Immature natural killer cell (primary cell): ENCODE measurements at regions not wholly inside any gene's neighbourhood (a gene's known extent, or its start where the extent isn't known, plus 50 kb on each side); places are given as distances from the start of the nearest gene placed in this dataset.

Experiments used
- DNase-seq, 3 donors: peaks; one replicate each; pipeline ENCODE4 v3.0.0; 2022; ENCODE audit warnings: mixed read lengths in 1 of 3
- H3K27ac Mint-ChIP-seq, 6 donors: one replicate each; pipeline ENCODE4 v1.8.0; 2020; ENCODE audit warnings: mixed read lengths in 6 of 6, mild to moderate bottlenecking in 5 of 6, inconsistent platforms in 4 of 6, moderate library complexity in 3 of 6
- H3K27me3 Mint-ChIP-seq, 3 donors: one replicate each; pipeline ENCODE4 v1.8.0; 2020 to 2021; ENCODE audit warnings: low read depth in 3 of 3, mild to moderate bottlenecking in 3 of 3, mixed read lengths in 3 of 3, moderate library complexity in 3 of 3, inconsistent platforms in 1 of 3
- H3K36me3 Mint-ChIP-seq, 3 donors: one replicate each; pipeline ENCODE4 v1.8.0; 2020; ENCODE audit warnings: mixed read lengths in 3 of 3, inconsistent platforms in 2 of 3, mild to moderate bottlenecking in 2 of 3
- H3K4me1 Mint-ChIP-seq, 2 donors: one replicate each; pipeline ENCODE4 v1.8.0; 2020; ENCODE audit warnings: inconsistent platforms in 2 of 2, mild to moderate bottlenecking in 2 of 2, mixed read lengths in 2 of 2, moderate library complexity in 1 of 2
- H3K4me3 Mint-ChIP-seq, 5 donors: one replicate each; pipeline ENCODE4 v1.8.0; 2020; ENCODE audit warnings: mild to moderate bottlenecking in 5 of 5, mixed read lengths in 5 of 5, inconsistent platforms in 3 of 5, moderate library complexity in 3 of 5
- H3K9me3 Mint-ChIP-seq, 6 donors: one replicate each; pipeline ENCODE4 v1.8.0; 2020; ENCODE audit warnings: mild to moderate bottlenecking in 6 of 6, mixed read lengths in 6 of 6, inconsistent platforms in 4 of 6, moderate library complexity in 3 of 6

- no peak overlapping the region for H3K27ac Mint-ChIP-seq
- H3K9me3 Mint-ChIP-seq, result peaks cover 0 to 14% (median 7%) of the 10 kb centered on the region in 6 donors
- no peaks in the 10 kb centered on the region for H3K36me3 Mint-ChIP-seq
- H3K27me3 Mint-ChIP-seq, result peaks cover 0 to 2% (median 0%) of the 10 kb centered on the region in 3 donors
- DNase-seq, result no peak
- no peaks in the 10 kb centered on the region for H3K4me1 Mint-ChIP-seq
- H3K4me3 Mint-ChIP-seq, result no peak overlapping the region
Measured at GRCh38 chr16:6861135-6861814, 471.4 kb upstream of the RBFOX1 start.

GRCh38 chr16:6857575-6857974, 475.1 kb upstream of the RBFOX1 start:
- peaks cover 0 to 4% (median 0%) of the 10 kb centered on the region in 3 donors for H3K27me3 Mint-ChIP-seq
- no peak overlapping the region for H3K4me3 Mint-ChIP-seq
- no peak overlapping the region for H3K27ac Mint-ChIP-seq
- no peaks in the 10 kb centered on the region for H3K4me1 Mint-ChIP-seq
- peaks cover 0 to 20% (median 8%) of the 10 kb centered on the region in 6 donors for H3K9me3 Mint-ChIP-seq
- no peak for DNase-seq
- no peaks in the 10 kb centered on the region for H3K36me3 Mint-ChIP-seq

GRCh38 chr16:6856578-6856977, 476.1 kb upstream of the RBFOX1 start:
- H3K27ac Mint-ChIP-seq, result no peak overlapping the region

GRCh38 chr16:6853565-6853964, 479.1 kb upstream of the RBFOX1 start:
- H3K36me3 Mint-ChIP-seq, result peaks cover 0 to 4% (median 0%) of the 10 kb centered on the region in 3 donors

More at GRCh38 chr16:6856578-6856977, 476.1 kb upstream of the RBFOX1 start:
- Mint-ChIP-seq H3K27me3 (peaks cover 0 to 2% (median 0%) of the 10 kb centered on the region in 3 donors), H3K36me3 (no peaks in the 10 kb centered on the region), H3K9me3 (peaks cover 0 to 24% (median 5%) of the 10 kb centered on the region in 6 donors), H3K4me3 (no peak overlapping the region), H3K4me1 (no peaks in the 10 kb centered on the region)
- DNase-seq, result no peak

GRCh38 chr16:6852643-6853225, 479.9 kb upstream of the RBFOX1 start:
- no peak overlapping the region for H3K27ac Mint-ChIP-seq
- DNase-seq, result no peak
- no peak overlapping the region for H3K4me3 Mint-ChIP-seq
- H3K36me3 Mint-ChIP-seq, result peaks cover 0 to 4% (median 0%) of the 10 kb centered on the region in 3 donors
- no peaks in the 10 kb centered on the region for H3K4me1 Mint-ChIP-seq
- peaks cover 0 to 6% (median 4%) of the 10 kb centered on the region in 3 donors for H3K27me3 Mint-ChIP-seq
- H3K9me3 Mint-ChIP-seq, result peaks cover 0 to 35% (median 7%) of the 10 kb centered on the region in 6 donors

More at GRCh38 chr16:6853565-6853964, 479.1 kb upstream of the RBFOX1 start:
- no peak overlapping the region for H3K4me3 Mint-ChIP-seq
- H3K27me3 Mint-ChIP-seq, result peaks cover 0 to 6% (median 3%) of the 10 kb centered on the region in 3 donors
- H3K27ac Mint-ChIP-seq, result no peak overlapping the region
- H3K9me3 Mint-ChIP-seq, result peaks cover 0 to 35% (median 7%) of the 10 kb centered on the region in 6 donors
- H3K4me1 Mint-ChIP-seq, result no peaks in the 10 kb centered on the region
- DNase-seq, result no peak

GRCh38 chr16:6846452-6846851, 486.2 kb upstream of the RBFOX1 start:
- no peak overlapping the region for H3K27ac Mint-ChIP-seq
- H3K36me3 Mint-ChIP-seq, result peaks cover 0 to 4% (median 0%) of the 10 kb centered on the region in 3 donors
- H3K4me1 Mint-ChIP-seq, result no peaks in the 10 kb centered on the region
- H3K4me3 Mint-ChIP-seq, result no peak overlapping the region
- peaks cover 0 to 39% (median 12%) of the 10 kb centered on the region in 6 donors for H3K9me3 Mint-ChIP-seq
- no peak for DNase-seq
- peaks cover 0 to 4% (median 4%) of the 10 kb centered on the region in 3 donors for H3K27me3 Mint-ChIP-seq

- H3K36me3 Mint-ChIP-seq, result no peaks in the 10 kb centered on the region
- peaks cover 0 to 2% (median 0%) of the 10 kb centered on the region in 3 donors for H3K27me3 Mint-ChIP-seq
- no peak overlapping the region for H3K4me3 Mint-ChIP-seq
- no peaks in the 10 kb centered on the region for H3K4me1 Mint-ChIP-seq
- H3K27ac Mint-ChIP-seq, result no peak overlapping the region
- H3K9me3 Mint-ChIP-seq, result peaks cover 0 to 45% (median 12%) of the 10 kb centered on the region in 6 donors
- no peak for DNase-seq
Measured at GRCh38 chr16:6841392-6841791, 491.3 kb upstream of the RBFOX1 start.

GRCh38 chr16:6837722-6838121, 494.9 kb upstream of the RBFOX1 start:
- H3K4me3 Mint-ChIP-seq, result no peak overlapping the region
- no peaks in the 10 kb centered on the region for H3K4me1 Mint-ChIP-seq
- no peak overlapping the region for H3K27ac Mint-ChIP-seq
- no peak for DNase-seq
- peaks cover 0 to 2% (median 0%) of the 10 kb centered on the region in 3 donors for H3K27me3 Mint-ChIP-seq
- H3K9me3 Mint-ChIP-seq, result peaks cover 0 to 35% (median 9%) of the 10 kb centered on the region in 6 donors
- H3K36me3 Mint-ChIP-seq, result no peaks in the 10 kb centered on the region

- no peak overlapping the region for H3K4me3 Mint-ChIP-seq
- peaks cover 0 to 35% (median 10%) of the 10 kb centered on the region in 6 donors for H3K9me3 Mint-ChIP-seq
- no peak for DNase-seq
- H3K27ac Mint-ChIP-seq, result no peak overlapping the region
- H3K4me1 Mint-ChIP-seq, result no peaks in the 10 kb centered on the region
- no peaks in the 10 kb centered on the region for H3K36me3 Mint-ChIP-seq
- H3K27me3 Mint-ChIP-seq, result peaks cover 0 to 2% (median 0%) of the 10 kb centered on the region in 3 donors
Measured at GRCh38 chr16:6836766-6837165, 495.9 kb upstream of the RBFOX1 start.

GRCh38 chr16:6835941-6836340, 496.7 kb upstream of the RBFOX1 start:
- no peak overlapping the region for H3K27ac Mint-ChIP-seq
- H3K27me3 Mint-ChIP-seq, result peaks cover 0 to 2% (median 0%) of the 10 kb centered on the region in 3 donors
- H3K9me3 Mint-ChIP-seq, result peaks cover 0 to 30% (median 8%) of the 10 kb centered on the region in 6 donors
- DNase-seq, result no peak
- no peaks in the 10 kb centered on the region for H3K4me1 Mint-ChIP-seq
- no peaks in the 10 kb centered on the region for H3K36me3 Mint-ChIP-seq
- no peak overlapping the region for H3K4me3 Mint-ChIP-seq

GRCh38 chr16:6835516-6835915, 497.1 kb upstream of the RBFOX1 start:
- H3K9me3 Mint-ChIP-seq, result peaks cover 0 to 30% (median 8%) of the 10 kb centered on the region in 6 donors
- DNase-seq, result no peak
- peaks cover 0 to 2% (median 0%) of the 10 kb centered on the region in 3 donors for H3K27me3 Mint-ChIP-seq
- H3K4me1 Mint-ChIP-seq, result no peaks in the 10 kb centered on the region
- no peaks in the 10 kb centered on the region for H3K36me3 Mint-ChIP-seq
- H3K27ac Mint-ChIP-seq, result no peak overlapping the region
- no peak overlapping the region for H3K4me3 Mint-ChIP-seq

GRCh38 chr16:6828690-6829089, 504.0 kb upstream of the RBFOX1 start:
- no peaks in the 10 kb centered on the region for H3K4me1 Mint-ChIP-seq
- H3K9me3 Mint-ChIP-seq, result peaks cover 0 to 27% (median 8%) of the 10 kb centered on the region in 6 donors
- DNase-seq, result no peak
- no peak overlapping the region for H3K27ac Mint-ChIP-seq
- no peaks in the 10 kb centered on the region for H3K36me3 Mint-ChIP-seq
- peaks cover 2 to 7% (median 2%) of the 10 kb centered on the region in 3 donors for H3K27me3 Mint-ChIP-seq
- no peak overlapping the region for H3K4me3 Mint-ChIP-seq

- H3K4me3 Mint-ChIP-seq, result no peak overlapping the region
Measured at GRCh38 chr16:6827931-6828330, 504.7 kb upstream of the RBFOX1 start.

GRCh38 chr16:6827267-6827666, 505.4 kb upstream of the RBFOX1 start:
- H3K9me3 Mint-ChIP-seq, result peaks cover 0 to 29% (median 5%) of the 10 kb centered on the region in 6 donors
- no peak overlapping the region for H3K4me3 Mint-ChIP-seq
- DNase-seq, result no peak
- no peaks in the 10 kb centered on the region for H3K36me3 Mint-ChIP-seq
- no peaks in the 10 kb centered on the region for H3K4me1 Mint-ChIP-seq
- H3K27me3 Mint-ChIP-seq, result peaks cover 2 to 7% (median 2%) of the 10 kb centered on the region in 3 donors
- H3K27ac Mint-ChIP-seq, result no peak overlapping the region

More at GRCh38 chr16:6827931-6828330, 504.7 kb upstream of the RBFOX1 start:
- Mint-ChIP-seq H3K27ac (no peak overlapping the region), H3K36me3 (no peaks in the 10 kb centered on the region), H3K4me1 (no peaks in the 10 kb centered on the region), H3K9me3 (peaks cover 0 to 24% (median 5%) of the 10 kb centered on the region in 6 donors), H3K27me3 (peaks cover 2 to 7% (median 2%) of the 10 kb centered on the region in 3 donors)
- DNase-seq, result no peak
